Renal cortex interstitium (tissue), 11 donors: ENCODE measurements at regions not wholly inside any gene's neighbourhood (a gene's known extent, or its start where the extent isn't known, plus 50 kb on each side); places are given as distances from the start of the nearest gene placed in this dataset.

Experiments
- DNase-seq, 11 donors: peaks; one replicate each; pipeline ENCODE4 v3.0.0-alpha.2; 2013; ENCODE audit warnings: low read depth in 9 of 11, low spot score in 4 of 11; ENCODE audit errors: extremely low read depth in 1 of 11

DNA sequence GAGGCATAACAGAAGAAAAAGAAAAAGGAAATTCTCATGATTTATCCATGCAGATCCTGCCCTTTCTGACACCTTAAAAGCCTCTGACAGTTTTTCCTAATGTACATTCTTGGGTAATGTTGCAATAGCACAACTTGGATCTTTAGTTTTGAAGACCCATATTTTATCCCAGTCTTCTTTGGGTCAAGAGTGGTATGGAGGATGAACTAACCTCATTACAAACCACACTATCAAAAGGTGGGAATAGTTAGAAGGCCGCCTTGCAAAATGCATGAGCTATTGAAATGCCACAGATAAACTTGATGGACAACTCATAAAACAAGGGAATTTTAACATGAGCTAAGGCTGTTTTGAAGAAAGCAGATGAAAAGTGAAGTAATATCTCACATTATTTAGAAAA is 1479.8 kb upstream of the ACVR2A start:
- DNase-seq: no peak

DNA sequence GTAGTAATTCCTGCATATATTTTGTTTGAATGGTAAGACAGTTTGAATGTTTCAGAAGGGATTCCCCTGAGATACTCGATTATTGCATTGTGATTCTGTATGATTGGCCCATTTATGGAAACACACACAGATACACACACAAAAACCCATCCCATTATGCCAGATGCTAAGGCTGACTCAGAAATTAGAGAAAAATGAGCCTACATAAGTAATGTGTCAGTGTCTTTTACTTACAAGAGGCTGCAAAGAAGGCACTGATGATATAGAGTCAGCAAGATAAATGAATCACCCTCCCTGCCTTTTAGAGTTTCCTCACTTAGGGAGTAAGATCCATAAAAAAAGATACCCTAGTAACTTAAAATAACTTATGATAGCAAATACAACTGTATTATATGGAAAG is 1481.1 kb upstream of the ACVR2A start:
- DNase-seq: no peak

DNA sequence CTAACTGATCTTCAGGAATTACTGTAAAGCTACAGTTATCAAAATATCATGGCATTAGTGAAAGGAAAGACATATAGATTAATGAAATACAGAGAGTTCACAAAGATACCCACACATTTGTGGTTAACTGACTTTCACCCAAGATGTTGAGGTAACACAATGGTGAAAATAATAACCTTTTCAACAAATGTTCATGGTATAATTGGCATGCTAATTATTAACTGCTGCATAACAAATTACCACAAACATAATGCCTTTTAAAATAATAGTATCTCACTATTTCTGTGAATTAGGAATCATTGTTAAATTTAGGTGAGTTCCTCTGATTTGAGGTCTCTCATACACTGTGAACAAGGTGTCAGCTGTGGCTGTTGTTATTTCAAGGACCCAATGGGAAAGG is 1493.1 kb upstream of the ACVR2A start:
- DNase-seq: no peak

DNA sequence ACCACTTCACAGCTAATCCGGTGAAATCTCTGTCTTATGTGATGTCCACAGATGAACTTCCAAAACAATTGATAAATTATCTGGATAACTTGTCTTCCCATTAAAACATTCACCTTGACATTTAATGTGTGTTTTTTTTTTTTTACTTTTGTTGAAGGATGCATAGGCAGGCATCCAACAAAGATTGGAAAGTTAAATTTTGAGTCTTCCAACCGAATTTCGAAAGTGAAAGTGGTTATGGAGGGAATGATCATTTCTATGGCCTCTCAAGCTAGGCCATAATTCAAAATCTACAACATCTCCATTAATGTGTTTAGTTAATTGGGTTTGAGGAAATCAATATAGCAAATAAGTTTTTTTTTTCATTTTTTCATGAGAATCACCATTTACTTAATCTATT is 1495.5 kb upstream of the ACVR2A start:
- no peak for DNase-seq

DNA sequence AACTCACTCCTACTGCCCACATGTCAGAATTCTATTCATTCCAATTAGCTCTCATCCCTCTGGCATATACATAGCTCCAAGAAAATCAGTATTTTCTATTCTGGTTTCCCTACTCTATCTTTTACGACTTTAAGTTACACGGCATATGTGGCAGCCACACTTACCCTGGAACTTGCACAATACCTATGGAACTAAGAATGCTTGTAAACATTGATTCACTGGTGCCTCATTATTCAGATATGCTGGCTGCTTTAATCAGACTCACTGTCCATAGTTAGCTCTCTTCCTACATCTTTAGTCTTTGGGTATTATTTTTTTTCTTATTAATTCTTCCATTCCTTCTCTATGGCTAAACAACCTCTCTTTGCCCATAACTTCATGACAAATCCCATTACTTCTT is 1519.9 kb upstream of the ACVR2A start:
- no peak for DNase-seq

DNA sequence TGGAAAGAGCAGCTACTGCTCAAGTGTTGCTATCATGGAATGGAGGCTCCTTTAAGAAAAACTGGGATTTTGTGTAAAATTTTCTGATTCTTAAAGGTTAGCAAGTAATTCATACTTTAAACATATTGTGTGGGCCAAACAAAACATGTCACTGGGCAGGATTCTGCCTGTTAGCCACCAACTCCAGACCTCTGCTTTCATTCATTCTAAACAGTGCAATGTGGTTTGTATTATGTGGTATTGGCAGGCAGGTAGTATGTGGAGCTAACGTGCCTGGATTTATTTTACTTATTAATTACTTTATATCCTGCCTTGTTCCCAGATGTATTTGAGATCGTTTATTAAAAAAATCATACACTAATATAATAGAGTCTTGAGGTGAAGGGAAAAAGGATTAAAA is 1521.3 kb upstream of the ACVR2A start:
- no peak for DNase-seq

DNA sequence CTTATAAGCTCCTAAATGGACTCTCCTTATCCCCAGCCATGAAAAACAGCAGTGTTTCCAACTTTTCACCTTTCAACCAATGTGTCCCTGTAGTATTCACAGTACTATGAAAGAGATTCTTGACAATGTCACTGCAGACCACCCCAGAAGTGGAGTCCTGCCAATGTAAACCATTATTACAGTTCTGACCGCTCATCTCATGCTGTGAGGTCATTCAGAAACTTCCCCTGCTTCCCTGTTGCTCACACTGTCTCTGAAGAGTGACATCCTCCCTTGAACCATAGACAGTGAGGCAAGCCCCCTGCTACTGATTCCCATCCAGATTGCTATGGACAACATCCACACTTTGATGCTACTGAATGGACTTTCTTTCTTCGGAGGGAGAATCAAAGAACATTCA is 1523.7 kb upstream of the ACVR2A start:
- DNase-seq: peak in 7 of 11 donors; percentile 38 to 69 (median 54)

DNA sequence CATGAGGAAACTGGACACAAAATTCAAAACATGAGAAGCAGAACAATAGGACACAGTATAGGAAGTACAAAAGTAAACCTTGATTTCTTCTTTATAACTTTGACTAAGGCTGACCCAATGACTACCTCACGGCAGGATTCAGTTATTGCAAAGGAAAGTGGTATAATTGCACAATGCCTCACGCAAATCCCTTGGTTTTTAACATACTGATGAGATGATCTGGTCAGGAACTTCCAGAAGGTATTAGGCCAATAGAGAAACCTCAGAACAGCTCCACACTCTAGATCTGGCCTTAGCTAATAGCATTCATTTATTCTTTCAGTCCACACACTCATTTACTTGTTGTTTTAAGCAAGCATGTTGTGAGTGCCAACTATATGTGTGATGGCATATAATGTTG is 1526.9 kb upstream of the ACVR2A start:
- DNase-seq: no peak

DNA sequence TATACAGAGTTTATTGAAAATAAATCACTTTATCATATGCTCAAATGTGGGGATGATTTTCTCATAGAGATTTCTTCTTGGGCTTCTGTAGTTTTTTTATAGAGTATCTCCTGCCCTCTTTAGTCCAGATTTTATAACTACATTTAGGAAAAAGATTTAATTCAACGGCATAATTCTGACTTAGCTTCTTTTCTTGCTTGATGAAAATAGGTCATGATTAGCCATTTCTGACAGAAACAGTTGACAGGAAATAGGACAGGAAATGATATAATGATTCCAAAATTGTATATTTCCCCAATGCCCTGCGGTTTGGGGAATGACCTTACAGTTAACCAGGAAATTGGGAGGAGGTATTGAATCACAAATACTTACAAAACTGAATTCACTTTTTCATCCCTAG is 1531.9 kb upstream of the ACVR2A start:
- DNase-seq: peak in 1 of 11 donors; percentile 33

DNA sequence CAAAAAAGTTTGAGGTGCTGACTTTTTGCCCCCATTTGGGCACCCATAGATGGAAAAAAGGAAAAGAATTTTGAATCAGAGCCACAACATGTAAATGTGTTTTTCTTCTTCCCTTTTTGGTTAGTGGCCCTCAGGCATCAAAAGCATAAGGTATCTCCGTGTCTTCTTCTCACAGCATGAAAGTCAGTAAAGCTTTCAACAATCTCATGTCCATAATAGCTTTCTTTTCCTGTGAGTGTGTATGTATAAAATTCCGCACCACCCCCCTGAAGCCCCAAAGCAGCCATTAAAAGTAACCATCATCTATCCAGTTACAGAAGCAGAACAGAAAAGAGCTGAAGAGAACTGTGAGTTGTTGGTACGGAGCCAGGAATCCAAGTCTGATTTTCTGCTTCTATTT is 1539.7 kb upstream of the ACVR2A start:
- DNase-seq: no peak

DNA sequence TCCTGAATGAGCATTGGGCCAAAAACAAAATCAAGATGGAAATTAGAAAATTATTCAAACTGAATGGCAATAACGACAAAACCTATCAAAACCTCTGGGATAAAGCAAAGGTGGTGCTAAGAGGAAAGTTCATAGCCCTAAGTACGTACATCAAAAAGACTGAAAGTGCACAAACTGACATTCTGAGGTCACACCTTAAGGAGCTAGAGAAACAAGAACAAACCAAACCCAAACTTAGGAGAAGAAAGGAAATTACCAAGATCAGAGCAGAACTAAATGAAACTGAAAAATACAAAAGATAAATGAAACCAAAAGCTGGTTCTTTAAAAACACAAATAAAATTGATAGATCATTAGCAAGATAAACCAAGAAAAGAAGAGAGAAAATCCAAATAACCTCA is 1543.5 kb upstream of the ACVR2A start:
- DNase-seq: no peak

DNA sequence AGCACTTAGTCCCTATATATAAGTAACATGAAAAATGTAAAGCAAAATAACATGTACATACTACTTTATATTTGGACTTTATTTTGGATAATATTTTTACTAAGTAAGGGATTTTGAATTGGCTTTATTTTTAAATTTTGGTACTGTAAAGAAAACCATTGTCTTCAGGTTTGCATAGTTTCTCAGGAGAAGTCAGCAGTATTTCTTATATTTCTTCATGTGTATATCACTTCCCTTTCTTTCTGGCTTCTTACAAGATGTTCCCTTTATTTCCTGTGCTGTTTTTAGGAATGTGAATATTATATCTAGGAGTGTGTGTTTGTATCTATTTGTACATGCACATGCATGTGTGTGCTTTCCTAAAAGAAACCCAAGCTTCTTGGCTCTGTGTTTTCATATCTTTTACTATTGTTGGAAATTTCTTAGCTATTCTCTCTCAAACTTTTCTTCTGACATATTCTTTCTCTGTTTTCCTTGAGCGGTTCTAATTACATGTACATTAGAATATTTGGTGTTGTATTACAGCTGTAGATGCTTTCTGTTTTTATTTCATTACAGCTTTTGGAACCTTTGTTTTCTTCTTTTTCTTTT is 1549.7 kb upstream of the ACVR2A start:
- DNase-seq: no peak

DNA sequence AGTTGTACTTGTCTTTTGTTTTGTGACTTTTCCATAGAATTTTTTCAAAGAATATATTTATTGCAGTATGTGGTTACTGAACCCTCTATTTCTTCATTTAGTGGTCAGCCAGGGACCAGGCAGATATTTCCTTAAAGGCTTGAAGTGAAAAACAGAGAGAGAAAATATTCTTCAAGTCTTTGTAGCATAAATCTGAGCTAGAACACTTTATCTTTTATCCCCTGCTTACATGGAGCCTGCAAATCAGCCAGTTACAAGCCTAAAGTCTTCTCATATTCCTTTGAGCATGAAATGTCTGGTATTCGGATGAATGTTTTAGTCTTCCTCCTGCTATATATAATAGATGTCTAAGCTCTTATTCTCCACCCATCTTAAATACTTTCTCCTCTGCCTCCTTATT is 1557.5 kb upstream of the ACVR2A start:
- DNase-seq: no peak

DNA sequence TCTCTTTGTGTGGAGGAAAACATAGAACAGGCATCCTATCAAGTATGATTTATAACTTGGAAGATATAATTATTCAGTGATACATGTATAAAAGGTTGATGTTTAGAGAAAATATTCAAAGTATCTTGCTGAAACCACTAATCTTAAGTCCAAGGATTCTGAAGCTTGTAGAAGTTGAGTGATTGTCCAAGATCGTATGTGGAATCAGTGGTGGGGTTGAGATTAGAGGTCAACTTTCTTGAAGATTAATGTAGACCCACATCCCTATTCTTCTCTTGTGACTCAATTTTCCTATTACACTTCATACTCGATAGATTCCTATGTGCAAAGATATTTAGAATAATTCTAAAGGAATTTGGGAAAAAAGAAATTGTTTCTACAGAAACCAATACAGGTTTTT is 1565.9 kb upstream of the ACVR2A start:
- no peak for DNase-seq

DNA sequence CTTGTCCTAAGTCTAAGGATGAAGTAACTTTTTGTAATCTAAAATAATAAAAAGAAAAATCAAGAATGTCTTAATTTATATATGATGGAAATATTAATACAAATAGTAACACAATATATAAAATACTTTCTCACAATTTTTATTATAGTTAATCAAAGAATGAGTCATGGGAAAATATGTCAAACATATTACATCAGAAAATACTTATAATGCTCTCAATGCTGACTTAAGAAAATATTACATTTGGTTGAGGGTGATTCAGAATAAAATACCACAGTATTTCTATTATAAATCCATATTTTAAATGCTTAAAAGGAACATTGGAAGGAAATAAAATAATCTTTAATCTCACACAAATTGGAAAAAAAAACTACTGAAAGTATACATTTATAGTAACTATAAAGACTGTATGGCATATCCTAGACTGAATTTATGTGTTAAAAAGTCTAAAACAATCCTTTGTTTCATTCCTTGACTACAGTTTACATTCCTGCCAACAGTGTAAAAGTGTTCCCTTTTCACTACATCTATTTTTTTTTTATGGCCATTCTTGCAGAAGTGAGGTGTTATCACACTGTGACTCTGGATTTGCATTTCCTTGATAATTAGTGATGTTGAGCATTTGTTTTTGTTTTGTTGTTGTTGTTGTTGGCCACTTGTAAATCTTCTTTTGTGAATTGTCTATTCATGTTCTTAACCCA is 1573.5 kb upstream of the ACVR2A start:
- no peak for DNase-seq

DNA sequence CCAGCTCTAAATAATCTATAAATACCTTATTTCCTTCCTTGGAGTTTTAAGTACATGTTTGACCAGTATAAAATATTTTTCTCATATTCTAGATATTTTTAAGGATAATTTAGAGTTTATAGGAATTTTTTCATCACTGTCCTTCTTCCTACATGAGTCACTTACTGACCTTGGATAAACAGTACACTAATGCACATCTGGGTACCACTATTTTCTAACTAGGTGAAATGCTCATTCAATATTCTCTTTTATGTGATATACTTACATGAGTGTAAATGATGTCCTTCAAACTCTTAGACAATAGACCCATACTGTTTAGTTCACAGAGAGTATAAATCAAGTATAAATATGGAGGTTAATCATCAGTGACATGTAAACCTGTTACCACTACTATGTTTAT is 1574.2 kb upstream of the ACVR2A start:
- DNase-seq: no peak

DNA sequence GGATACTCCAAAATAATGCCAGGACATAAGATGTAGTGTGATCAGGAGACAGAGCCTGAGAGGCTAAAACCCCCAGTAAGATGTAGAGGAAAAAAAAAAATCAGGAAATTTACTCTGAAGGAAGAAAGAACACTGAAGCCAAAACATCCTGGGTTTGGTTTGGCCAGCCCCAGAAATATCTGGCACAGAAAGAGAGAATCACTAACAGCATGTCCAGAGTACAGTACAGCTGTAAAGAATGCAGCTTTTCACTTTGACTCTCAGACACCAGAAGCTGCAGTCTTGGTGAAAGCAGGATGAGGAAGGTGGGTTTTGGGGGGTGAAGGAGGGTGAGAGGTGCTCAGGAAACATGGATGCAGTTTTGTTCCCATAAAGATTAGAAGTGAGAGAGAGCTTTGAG is 1577.7 kb upstream of the ACVR2A start:
- DNase-seq: no peak

DNA sequence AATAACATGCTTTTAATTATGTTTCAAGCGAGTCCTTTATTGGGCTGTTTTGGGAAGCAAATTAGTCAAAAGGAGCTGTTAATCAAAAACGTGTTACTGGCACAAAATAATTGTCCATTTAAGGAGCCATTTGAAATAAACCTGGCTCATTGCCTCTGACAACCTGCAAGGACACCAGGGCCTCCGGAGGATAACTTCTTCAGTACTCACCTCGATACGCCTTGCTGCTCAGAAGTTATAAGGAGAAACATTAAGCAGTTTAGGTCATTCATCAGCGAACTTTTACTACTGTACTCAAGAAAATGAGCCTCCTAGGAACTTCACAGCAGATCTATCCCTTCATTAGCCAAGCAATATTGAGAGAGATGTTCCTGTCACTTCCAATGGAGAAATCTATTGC is 1579.2 kb upstream of the ACVR2A start:
- DNase-seq: no peak

DNA sequence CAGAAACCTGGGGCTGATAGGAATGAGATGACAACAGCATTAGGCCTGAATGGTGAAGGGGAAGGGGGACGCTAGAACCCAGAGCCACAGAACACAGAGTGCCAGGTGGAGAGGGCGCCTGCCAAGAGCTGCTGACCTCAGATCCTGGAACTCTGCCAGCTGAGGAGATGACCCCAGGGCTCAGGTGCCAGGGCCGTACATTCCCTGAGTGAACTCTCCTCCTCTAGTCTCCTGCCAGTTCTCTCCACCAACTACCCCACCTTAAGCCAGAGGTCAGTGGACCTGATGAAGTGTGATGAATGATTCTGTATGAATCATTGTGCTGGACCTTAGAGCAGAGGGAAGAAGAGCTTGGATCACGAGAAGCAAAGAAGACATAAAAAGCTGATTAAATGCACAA is 1582.2 kb upstream of the ACVR2A start:
- no peak for DNase-seq

DNA sequence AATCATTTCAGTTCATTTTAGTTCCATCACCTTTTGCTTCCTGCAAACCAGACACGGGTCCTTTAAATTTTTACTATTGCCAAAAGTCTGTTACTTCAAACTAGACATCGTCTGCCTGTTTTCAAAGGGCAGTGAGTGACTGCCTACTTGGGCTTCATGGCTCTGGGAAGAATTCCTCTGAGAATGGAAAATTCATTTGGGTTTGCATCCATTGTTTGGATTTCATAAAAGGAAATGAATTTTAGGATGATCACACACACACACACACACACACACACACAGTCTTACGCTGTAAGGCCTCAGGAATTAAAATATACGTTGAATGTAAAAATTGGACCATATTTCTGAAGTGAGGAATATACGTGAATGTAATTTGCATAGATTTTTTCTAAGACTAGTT is 1584.3 kb upstream of the ACVR2A start:
- no peak for DNase-seq

DNA sequence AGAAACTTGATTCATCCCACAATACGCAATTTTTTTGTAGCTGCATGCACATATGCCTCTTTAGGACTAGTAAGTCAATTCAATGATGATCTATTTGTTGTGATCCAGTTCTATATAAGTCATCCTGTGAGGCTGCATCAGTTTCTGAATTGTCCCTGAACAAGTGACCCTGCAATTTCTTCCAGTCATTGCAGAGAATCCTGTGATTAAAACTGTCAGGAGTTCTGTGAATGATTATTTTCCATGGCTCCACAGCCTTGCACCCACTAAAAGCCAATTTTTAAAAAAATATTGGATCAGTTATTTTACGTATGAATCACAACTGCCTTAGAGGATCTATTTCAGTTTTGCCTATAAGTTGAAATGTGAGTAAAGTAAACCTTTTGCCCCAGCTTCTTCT is 1585.0 kb upstream of the ACVR2A start:
- DNase-seq: no peak
